HG03064 (cell line): ENCODE measurements at regions not wholly inside any gene's neighbourhood (a gene's known extent, or its start where the extent isn't known, plus 50 kb on each side); places are given as distances from the start of the nearest gene placed in this dataset.
"Not testable (repeated sequence)": the region's sequence is repeated elsewhere in the genome, so short reads cannot be mapped to it uniquely, and the experiment has no call there.

ENCODE experiments used
- ATAC-seq: cut with Tn5 transposase; IDR thresholded peaks from one replicate; pipeline ENCODE4 v1.9.1; 2021; ENCODE audit warnings: low read depth; ENCODE audit not compliant: unreplicated experiment

- ATAC-seq = no peak
Observed at GRCh38 chr21:35818597-35818996, 241.7 kb downstream of the SETD4 start.

GRCh38 chr21:35814858-35815619 lies 245.3 kb downstream of the SETD4 start:
- no peak for ATAC-seq

- ATAC-seq = no peak
Observed at GRCh38 chr21:35812679-35813078, 247.6 kb downstream of the SETD4 start.

DNA sequence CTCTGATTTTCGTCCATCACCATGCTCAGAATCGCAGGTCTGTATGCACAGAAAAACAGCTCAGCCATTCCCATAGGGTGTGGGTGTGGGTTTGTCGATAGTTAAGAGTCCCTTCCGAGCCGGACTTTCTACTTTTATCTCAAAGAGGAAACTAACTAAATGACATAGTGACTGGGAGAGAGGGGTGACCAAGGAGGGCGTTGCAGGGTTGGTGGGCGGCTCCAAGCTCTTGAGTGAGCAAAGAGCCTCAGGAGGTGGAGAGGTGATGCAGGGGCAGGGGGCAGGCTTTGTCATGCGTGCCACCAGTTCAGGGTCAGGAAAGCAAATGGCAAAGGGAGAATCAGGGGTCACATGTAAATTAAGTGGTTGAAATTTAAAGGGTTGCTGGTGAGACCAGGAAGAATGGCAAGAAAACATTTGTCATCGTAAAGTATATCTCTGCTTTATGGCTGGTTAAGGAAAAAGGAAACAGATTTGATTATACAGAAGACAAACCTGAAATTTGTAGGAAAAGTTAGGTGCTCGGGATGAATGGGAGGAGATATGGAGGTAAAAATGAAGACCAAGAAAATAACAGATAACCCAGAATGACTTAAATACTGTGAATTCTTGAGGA lies 249.0 kb downstream of the SETD4 start:
- ATAC-seq = no peak

GRCh38 chr21:35810431-35810970 lies 249.8 kb downstream of the SETD4 start:
- no peak for ATAC-seq

DNA sequence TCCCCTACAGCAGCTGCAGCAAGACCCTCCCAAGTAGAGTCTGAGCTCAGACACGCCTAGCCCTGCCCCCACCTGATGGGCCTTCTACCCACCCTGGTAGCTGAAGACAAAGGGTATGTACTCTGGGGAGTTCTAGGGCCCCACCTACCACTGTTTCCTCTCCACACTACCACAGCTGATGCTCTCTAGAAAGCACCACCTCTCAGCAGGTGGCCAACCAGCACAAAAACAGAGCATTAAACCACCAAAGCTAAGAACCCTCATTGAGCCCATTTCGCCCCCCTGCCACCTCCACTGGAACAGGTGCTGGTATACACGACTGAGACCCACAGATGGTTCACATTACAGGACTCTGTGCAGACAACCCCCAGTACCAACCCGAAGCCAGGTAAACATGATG lies 258.9 kb downstream of the SETD4 start:
- no peak for ATAC-seq

DNA sequence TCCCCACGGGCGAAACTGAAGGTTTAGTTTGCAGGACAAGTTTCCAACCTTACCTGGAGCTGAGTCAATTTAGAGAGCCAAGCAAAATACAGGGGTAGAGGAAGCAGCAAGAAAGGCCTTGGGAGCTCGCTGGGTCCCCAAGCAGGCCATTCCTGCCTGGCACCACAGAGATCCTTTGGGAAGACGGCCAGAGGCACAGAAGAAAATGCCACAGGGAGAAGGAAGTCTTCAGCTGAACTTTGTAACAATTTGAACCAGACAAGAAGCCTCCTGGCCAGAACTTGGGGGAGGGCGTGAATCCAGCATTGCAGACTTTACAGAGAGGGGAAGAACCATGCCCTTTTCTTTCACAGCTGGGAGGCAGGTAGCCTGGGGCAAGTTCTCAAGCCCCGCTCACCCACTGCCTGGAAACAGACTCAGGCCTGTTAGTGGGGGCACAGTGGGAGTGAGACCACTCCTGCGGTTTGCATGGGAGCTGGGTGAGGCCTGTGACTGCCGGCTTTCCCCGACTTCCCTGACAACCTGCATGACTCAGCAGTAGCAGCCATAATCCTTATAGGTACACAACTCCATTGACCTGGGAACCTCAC lies 259.4 kb downstream of the SETD4 start:
- ATAC-seq = not testable (repeated sequence)

DNA sequence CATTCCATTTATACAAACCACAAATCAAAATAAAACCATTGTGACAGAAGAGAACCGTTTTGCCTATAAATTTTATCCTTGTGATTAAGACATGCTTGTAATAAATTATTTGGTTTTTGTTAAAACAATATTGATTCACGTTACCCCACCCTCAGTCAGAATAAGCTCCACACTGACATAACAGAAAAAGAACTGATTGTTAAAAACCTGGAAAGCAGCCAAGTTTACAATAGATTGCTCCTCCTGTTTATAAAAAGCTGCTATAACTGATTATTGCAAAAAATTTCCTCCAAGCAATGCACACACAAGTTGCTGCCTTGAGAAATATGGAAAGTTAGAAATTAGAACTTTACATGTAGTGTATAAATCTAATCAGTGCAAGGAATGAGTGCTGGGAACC lies 263.5 kb downstream of the SETD4 start:
- no peak for ATAC-seq

DNA sequence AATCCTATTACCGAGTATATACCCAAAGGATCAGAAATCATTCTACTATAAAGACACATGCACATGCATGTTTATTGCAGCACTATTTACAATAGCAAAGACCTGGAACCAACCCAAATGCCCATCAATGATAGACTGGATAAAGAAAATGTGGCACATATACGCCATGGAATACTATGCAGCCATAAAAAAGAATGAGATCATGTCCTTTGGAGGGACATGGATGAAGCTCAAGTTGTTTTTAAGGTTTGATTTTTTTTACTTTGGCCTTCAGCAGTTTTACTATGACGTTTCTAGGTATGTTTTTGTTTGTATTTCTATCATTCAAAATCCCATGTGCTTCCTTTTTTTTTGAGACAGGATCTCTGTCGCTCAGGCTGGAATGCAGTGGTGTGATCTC lies 265.8 kb downstream of the SETD4 start:
- not testable (repeated sequence) for ATAC-seq

GRCh38 chr21:35792569-35793305 lies 267.6 kb downstream of the SETD4 start:
- ATAC-seq = no peak

DNA sequence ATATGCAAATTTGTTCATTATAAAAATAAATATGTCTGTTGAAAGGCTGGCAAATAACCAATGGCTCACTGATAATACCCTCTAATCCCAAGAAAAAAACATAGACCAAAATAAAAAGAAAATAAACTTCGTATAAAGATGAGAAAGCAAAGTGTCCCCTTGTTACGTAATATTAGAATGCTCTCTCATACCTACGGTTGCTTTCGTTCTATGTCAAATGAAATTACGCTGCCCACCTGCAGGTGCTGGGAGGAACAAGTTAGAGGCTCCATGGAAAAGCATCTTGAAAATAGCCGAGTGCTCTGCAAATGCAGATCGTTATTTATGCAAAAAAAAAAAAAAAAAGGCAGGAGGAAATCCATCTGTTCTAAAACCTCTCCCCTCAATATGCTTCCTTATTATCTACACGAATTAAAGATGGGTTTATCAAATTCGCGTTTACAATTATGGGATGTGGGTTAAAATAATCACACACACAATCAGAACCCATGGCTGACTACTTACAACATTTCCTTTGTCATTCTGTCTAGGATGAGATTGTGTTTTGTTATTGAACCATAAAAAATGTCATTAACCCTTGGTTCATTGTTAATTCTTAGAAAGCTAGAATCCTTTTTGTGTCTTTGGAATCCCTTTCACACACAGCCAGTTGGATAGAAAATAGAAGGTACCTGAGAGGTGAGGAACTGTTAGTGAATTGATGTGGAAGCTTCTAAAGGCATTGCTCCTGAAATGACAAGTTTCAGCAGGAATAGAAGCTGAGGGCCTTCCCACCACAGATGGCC lies 268.6 kb downstream of the SETD4 start:
- ATAC-seq = no peak

- ATAC-seq = no peak
Observed at GRCh38 chr21:35783721-35784120, 276.6 kb downstream of the SETD4 start.

- ATAC-seq = no peak
Observed at GRCh38 chr21:35782667-35783066, 277.7 kb downstream of the SETD4 start.

DNA sequence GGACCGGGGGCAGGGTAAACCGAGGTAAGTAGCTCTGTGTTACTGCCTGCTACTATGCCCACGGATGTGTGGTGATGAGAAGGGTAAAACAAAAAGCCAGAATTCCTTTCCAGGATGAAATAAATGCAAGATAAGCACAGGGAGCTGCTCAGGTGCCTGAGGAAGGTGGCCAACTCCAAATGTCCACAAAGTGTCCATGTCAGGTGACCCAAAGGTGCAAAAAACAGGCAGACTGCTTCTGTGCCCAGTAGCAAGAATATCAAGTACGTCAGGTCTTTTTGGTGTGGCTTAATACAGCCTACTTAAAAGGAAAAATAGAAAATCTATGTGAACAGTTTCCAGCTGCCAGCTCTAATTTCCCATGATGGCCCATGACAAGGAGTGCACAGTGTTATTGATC lies 279.3 kb downstream of the SETD4 start:
- no peak for ATAC-seq

DNA sequence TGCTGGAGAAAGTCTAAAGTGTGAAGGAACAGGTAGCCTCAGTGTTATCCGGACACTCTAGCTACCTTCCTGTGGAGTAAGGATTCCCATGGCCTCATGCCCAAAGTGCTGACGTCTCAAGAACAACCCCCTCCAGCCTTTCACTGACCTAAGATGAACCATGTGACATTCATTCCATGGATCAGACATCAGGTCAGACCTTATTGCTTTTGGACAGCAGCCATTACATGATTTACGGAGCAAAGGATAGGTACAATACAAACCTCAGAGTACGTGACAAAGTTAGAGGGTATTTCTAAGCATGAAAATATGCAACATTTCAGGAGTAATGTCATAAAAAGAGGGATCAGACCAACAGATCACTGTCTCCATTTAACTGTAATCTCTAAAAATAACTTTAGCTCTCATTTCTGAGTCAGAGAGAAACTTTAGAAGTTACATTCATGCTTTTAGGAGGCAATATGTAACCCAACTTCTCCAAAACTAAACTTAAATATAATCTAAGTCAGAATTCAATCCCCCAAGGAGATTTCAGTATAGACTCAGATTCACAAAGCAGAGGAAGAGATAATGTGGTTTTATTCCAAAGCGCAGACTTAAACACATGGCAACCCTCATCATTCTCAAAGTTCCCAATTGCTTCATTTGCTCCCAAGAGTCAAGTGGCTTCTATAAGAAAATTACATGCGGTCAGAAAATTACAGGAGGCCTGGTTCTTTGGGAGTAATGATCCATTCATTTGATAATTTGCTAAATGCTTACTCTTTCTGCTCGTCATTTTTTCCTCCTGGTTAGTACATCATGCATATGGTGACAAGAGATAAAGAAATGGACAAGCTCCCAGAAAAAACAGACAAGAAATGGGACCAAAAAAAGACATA lies 280.4 kb downstream of the SETD4 start:
- ATAC-seq = no peak

GRCh38 chr21:35779167-35779566 lies 281.2 kb downstream of the SETD4 start:
- no peak for ATAC-seq

- ATAC-seq = no peak
Observed at GRCh38 chr21:35777081-35777480, 283.2 kb downstream of the SETD4 start.

GRCh38 chr21:35775778-35776544 lies 284.4 kb downstream of the SETD4 start:
- no peak for ATAC-seq
